22Rv1 (cell line): ENCODE measurements at regions not wholly inside any gene's neighbourhood (a gene's known extent, or its start where the extent isn't known, plus 50 kb on each side); places are given as distances from the start of the nearest gene placed in this dataset.

Experiments
- H3K27ac ChIP-seq: fragments of 450-650 bp; 2 replicates; pipeline ENCODE4 v1.5.1; 2017
- ZFX ChIP-seq: fragments of 450-650 bp; IDR thresholded peaks from 2 replicates; pipeline ENCODE4 v1.6.1; 2017; ENCODE audit warnings: antibody characterized with exemption, borderline replicate concordance
- TF ChIP-seq, protein P1 (sequence below): fragments of 450-650 bp; IDR thresholded peaks from 2 replicates; pipeline ENCODE4 v1.5.1; 2017; ENCODE audit warnings: mild to moderate bottlenecking

DNA sequence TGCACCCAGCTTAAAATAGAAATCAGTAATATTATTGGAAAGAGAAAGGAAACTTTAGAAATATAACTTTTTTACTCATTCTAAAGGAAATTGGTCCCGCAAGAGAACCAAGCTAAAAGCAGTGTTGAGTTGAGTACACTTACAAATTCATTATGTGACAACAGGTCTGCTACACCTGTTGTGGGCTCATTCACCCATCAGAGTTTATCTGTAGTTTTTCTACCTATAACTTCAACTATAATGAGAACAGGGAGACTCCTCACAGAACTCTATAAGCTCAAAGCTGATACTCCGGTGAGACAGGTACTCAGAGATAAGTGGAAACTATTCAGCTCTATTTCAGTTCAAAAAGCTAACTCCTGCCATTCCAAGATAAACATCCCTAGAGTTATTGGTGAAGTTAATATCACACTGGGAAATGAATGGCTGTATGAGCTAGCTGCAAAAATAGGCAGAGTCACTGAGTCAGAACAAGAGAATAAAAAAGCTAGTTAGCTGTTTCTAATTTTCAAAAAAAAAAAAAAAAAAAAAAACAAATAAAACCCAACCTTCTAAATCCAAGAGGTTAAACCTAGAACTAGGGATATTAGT lies 121.3 kb downstream of the PPP1R3A start:
- no peak overlapping the region for H3K27ac ChIP-seq
- TF ChIP-seq ZFX: no peak
- TF ChIP-seq, protein P1, sequence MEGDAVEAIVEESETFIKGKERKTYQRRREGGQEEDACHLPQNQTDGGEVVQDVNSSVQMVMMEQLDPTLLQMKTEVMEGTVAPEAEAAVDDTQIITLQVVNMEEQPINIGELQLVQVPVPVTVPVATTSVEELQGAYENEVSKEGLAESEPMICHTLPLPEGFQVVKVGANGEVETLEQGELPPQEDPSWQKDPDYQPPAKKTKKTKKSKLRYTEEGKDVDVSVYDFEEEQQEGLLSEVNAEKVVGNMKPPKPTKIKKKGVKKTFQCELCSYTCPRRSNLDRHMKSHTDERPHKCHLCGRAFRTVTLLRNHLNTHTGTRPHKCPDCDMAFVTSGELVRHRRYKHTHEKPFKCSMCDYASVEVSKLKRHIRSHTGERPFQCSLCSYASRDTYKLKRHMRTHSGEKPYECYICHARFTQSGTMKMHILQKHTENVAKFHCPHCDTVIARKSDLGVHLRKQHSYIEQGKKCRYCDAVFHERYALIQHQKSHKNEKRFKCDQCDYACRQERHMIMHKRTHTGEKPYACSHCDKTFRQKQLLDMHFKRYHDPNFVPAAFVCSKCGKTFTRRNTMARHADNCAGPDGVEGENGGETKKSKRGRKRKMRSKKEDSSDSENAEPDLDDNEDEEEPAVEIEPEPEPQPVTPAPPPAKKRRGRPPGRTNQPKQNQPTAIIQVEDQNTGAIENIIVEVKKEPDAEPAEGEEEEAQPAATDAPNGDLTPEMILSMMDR: no peak

DNA sequence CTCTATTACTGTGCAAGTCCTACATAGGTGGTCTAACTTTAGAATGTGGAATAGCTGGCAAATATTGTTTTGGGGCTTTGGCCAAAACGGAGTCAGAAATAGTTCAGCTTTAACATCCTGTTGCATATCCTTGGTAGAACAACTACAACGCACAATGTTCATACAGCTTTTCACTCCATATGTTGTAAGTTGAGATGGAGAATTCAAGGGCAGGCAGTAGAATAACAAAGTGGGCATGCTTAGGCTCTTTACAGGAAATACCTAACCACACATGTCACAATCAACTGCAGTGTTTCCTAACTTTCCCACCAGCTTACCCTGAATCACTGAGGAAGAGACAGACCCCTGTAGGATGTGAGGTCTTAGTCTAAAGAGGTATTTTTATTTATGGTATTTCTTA lies 122.3 kb downstream of the PPP1R3A start:
- no peak overlapping the region for H3K27ac ChIP-seq

DNA sequence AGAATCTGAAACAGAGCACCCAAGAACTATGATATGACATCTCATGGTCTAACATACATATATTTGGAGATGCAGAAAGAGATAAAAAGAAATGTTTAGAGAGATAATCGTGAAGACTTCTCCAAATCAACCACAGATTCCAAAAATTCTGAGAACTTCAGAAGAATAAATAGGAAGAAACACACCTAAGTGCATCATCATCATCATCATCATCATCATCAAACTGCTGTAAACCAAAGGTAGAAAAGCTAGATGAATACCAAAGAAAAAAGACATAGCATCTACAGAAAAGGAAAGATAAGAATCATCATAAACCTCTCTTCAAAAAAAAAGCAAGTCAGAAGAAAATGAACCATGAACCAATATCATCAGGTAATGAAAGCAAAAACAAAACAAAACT lies 124.2 kb downstream of the PPP1R3A start:
- TF ChIP-seq ZFX: no peak
- TF ChIP-seq, protein P1: no peak
- no peak overlapping the region for H3K27ac ChIP-seq

More for the DNA sequence above, 122.3 kb downstream of the PPP1R3A start:
- TF ChIP-seq, protein P1: no peak
- TF ChIP-seq ZFX: no peak

DNA sequence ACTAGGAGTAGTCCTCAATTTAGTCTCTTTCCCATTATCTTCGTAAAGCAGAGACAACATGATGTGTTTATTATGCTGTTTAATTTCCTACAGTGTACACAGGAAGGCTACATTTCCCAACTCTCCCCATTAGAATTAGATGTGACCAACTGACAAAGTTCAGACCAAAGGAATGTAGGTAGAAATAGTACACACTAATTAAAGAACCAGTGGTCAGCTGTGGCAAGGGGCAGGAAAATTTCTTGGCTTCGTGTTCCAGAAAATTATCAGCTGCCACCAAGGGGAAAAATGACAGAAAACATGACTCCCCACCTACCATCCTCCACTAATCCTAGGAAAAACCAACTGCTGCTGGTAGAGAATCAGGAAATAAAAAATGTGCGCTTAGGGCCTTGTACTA lies 125.6 kb downstream of the PPP1R3A start:
- TF ChIP-seq, protein P1: no peak
- TF ChIP-seq ZFX: no peak
- H3K27ac ChIP-seq: no peak overlapping the region

DNA sequence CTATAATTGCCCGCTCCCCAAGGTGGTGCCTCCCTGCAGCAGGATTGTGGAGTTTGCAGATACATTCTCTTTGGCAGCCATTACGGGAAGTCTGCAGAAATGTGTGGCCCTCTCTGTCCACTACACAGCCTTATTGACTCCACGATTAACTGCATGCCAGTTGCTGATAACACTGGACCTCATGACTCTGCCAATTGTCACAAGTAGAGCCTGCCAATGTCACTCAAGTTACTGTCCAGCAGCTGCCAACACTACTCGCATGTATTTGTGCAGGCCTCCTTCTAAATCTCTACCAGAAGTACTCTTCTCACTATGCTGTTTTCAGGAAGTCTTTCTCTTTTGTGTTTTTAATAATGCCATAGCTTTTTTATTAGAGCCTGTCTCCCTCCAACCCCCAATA lies 128.8 kb downstream of the PPP1R3A start:
- TF ChIP-seq, protein P1: no peak
- TF ChIP-seq ZFX: no peak
- H3K27ac ChIP-seq: no peak overlapping the region

DNA sequence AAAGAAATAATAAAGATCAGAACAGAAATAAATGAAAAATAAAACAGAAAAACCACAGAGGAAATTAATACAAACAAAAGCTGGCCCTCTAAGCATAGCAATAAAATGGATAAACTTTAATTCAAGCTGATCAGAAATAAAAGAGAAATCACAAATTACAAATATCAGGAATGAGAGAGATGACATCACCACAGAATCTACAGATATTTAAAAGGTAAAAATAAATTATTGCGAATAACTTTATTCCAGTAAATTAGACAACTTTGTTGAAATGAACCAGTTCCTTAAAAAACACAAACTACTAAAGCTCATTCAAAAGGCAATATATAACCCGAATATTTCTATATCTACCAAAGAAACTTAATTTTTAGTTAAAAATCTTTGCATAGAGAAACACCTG lies 131.7 kb downstream of the PPP1R3A start:
- H3K27ac ChIP-seq: no peak overlapping the region
- TF ChIP-seq, protein P1: no peak
- TF ChIP-seq ZFX: no peak

DNA sequence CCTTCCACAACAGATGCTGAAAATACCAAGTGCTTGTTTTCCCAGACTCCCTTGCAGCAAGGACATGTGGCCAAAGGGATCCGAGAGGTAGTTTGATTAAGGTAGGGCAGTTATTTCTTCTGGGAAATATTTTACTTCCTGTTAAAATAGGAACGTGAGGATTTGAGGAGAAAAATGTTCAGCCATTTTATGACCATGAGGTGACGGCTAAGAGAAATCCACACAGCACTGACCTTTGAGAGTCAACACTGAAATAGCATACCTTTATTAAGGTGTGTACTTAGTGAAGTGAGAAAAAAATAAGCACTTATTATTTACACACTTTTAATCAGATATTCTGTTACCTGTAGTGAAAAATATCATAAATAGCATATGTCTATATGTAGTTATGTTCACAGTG lies 133.9 kb downstream of the PPP1R3A start:
- no peak for TF ChIP-seq ZFX
- TF ChIP-seq, protein P1: no peak
- H3K27ac ChIP-seq: no peak overlapping the region
